ENCODE measurements at regions not wholly inside any gene's neighbourhood (a gene's known extent, or its start where the extent isn't known, plus 50 kb on each side); places are given as distances from the start of the nearest gene placed in this dataset.
"Not testable (repeated sequence)": the region's sequence is repeated elsewhere in the genome, so short reads cannot be mapped to it uniquely, and the experiment has no call there.

DNA sequence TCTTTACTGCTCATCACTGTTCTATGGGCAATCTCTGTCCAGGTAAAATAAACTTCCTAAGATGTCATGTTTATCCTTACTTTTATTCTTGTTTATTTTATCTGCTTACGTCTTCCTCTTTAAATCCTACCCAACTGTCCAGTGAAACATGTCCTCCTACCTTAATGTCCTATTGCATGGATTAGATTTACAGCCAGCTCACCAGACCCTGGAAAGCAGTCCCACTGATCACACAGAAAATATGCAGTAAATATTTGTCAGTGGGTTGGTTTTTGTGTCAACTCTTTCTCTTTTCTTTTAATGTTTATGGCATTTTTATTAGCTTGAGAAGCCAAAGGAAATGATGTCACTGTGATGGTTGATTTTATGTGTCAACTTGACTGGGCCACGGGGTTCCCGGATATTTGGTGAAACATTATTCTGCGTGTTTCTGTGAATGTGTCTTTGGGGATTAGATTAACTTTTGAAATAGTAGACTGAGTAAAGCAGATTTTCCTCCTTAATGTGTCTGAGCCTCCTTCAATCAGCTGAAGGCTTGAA, 258.3 kb downstream of the SRGAP2C start:
- DNase-seq (ENCODE audit: low read depth in 4 of 4, low spot score in 3 of 4): peak in 1 of 4 donors; percentile 10

DNA sequence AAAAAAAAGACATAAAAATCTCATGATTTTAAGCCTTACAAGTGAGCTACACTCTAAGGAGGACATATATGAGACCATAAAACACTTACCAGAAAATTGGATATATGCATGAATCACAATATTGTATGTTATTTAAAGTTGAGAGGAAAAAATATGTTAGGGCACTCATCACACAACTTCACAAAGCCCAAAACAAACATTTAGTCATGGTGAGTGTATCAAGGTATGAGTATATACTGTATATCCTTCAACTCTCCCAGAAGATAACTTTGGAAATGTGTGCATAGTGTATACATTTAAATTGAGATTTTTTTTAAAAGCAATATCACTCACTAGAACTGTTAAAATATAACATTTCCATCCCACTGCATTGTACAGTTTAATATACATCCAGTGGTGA, 259.3 kb downstream of the SRGAP2C start:
- no peak for DNase-seq (ENCODE audit: low read depth in 4 of 4, low spot score in 3 of 4)

DNA sequence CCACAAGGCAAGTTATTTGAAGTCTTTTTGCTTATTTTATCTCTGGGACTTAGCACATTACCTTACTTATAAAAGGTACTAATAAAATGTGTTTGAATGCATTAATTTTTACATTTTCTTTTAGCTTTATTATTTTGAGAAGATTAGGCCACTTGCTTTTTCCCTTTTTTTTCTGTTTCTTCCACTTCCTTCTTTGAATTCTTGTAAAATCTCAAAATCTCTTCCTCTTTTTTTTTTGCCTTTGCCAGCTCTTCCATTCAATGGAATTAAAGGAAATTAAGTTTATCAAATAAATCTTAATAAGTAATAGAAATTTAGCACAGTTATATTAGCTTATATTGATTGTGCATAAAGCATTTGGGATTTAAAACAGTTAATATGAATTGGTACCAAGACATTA, 260.9 kb downstream of the SRGAP2C start:
- DNase-seq (ENCODE audit: low read depth in 4 of 4, low spot score in 3 of 4): no peak

DNA sequence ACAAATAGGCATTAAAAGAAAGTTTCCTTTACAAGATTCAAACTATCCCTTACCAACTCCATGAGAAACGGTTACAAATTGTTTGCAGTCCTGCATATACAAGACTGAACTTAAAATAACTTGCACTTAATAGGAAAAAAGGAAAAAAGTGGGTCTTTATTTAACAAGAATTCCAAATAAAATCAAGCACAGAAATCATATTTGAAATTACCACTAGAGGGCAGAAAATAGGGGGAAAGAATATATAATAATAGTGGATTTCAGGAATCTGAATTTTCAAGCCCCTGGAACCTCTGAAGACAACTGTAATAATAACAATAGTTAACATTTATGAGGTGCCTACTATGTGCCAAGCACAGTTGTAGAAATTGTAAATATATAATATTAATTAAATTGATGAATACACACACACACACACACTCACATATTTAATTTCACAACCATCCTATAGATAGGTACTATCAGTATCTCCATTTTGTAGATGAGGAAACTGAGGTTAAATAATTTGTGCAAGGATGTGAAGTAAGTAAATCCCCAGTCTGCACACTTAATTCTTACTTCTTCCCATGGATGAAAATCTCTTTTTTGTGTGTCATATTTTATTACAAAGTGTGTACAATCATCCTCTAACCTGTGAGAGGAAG, 262.6 kb downstream of the SRGAP2C start:
- DNase-seq (ENCODE audit: low read depth in 4 of 4, low spot score in 3 of 4): not testable (repeated sequence)

DNA sequence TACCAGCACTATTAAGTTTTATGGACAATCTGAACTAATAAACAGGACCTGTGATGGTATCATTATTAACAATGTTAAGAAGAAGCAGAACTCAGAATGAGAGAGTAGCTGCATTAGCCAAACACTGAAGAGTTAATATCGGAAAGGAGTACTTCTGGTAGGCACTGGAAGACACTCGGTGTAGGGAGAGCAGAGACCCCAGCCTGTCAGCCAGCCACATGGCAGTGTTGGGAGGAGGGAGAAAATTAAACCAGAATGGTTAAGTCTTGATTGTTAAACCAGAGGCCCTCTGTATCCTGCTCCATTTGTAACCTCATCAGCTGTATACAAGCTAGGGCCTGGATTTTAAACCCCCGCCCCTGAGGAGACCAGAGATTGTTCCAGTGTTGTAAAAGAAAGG, 263.3 kb downstream of the SRGAP2C start:
- DNase-seq (ENCODE audit: low read depth in 4 of 4, low spot score in 3 of 4): not testable (repeated sequence)

DNA sequence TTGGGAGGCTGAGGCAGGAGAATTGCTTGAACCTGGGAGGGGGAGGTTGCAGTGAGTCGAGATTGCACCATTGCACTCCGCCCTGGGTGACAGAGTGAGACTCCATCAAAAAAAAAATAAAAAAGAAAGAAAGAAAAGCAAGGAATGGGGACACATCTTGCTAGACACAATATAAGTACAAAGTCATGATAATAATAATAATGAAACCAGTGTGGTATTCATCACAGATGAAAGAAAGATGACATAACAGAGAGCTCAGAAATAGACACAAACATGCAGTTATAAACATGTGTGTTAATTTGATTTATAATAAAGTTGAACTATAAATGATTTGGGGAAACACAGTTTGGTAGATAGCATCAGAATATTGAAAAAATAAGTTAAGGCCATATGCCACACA, 264.1 kb downstream of the SRGAP2C start:
- no peak for DNase-seq (ENCODE audit: low read depth in 4 of 4, low spot score in 3 of 4)

DNA sequence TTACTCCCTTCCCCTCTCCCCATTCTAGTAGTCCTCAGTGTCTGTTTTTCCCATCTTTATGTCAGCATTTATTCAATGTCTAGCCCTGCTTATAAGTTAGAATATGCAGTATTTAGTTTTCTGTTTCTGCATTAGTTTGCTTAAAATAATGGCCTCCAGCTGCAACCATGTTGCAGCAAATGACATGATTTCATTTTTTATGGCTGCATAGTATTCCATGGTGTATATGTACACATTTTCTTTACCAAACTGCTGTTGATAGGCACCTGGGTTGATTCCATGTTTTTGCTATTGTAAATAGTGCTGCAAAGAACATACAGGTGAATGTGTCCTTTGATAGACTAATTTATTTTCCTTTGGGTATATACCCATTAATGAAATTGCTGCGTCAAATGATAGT, 267.7 kb downstream of the SRGAP2C start:
- no peak for DNase-seq (ENCODE audit: low read depth in 4 of 4, low spot score in 3 of 4)

DNA sequence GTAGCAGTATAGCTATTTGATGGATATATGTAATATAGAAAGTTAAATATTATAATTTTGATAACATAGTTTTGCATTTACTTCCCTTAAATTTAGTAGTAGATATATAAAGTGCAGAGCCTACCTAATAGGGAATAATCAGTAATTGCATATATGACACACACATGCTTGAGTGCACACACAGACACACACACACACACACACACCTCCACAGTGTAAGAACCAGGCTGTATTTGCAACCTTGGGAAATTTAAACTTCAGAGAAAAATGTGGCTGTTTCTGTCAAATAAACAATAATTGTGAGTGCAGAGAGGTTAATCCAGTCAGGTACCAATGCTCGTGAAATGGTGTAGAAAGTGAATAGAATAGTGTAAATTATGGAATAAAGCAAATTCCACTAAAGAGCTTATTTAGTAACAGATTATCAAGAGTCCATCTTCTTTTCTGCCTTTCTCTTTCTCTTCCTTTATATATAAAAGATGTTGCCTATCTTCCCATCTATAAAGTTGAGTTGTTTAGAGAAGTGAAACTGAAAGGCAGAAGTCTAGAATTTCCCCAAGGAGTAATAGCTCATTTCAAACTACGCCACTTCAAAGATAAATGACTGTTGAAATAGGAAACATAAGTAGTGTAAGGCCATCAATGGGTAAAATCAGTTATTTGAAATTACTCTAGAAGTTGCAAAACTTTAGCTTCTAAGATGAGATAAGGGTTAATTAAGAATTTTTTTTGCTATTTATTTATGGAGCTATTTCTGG, 273.7 kb downstream of the SRGAP2C start:
- DNase-seq (ENCODE audit: low read depth in 4 of 4, low spot score in 3 of 4): no peak

DNA sequence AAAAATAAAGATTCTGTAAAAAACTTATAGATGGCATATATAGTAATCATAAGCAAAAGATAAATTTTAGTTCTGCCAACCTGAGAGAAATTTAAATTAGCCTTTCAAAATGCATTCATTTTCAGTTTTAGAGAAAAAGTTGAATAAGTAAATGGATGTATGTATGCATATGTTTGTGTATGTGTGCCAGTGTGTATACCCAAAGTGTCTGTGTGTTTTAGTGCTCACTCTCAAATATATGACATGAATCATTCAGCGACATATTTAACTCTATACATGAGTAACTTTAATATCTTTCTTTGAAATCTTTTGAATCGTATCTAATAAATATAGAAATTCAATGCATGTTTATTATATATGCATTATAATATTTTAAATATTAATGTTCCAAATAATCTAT, 274.5 kb downstream of the SRGAP2C start:
- DNase-seq (ENCODE audit: low read depth in 4 of 4, low spot score in 3 of 4): no peak

DNA sequence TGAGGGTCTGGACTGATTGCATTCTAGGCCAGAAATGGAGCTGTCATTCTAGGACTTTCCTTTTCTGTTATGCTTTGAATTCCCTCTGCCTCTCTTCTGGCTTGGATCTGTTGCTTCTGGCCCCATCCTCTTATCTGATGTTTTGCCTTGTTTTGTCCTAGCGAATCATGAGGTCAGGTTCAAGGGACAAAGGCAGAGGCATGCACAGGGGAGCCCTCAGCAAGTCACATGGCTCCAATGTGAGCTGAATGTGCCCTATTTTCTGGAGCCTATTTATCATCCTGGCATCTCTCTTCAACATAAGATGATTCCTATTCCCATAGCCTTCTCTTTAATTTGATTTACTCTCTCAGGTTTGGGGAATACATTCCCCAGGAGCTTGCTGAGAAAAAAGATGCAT, 284.6 kb downstream of the SRGAP2C start:
- DNase-seq (ENCODE audit: low read depth in 4 of 4, low spot score in 3 of 4): not testable (repeated sequence)

DNA sequence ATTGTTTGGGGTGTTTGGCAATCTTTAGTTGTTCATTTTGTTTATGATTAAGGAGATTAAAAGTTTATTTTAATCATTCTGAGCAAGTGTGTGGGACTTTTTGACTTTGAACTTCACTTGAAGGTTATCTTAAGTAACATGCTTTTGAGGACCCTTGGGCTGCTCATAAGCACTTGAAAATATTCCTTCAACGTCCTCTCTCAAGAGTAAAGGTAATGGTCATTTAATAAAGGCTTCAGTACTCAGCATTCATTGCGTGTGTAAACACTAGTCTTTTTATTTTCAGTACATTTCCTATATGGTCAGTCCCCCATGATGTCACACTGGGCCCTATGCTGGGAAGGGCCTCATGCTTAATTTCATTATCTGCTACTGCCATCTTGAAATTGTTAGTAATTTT, 285.6 kb downstream of the SRGAP2C start:
- DNase-seq (ENCODE audit: low read depth in 4 of 4, low spot score in 3 of 4): not testable (repeated sequence)

DNA sequence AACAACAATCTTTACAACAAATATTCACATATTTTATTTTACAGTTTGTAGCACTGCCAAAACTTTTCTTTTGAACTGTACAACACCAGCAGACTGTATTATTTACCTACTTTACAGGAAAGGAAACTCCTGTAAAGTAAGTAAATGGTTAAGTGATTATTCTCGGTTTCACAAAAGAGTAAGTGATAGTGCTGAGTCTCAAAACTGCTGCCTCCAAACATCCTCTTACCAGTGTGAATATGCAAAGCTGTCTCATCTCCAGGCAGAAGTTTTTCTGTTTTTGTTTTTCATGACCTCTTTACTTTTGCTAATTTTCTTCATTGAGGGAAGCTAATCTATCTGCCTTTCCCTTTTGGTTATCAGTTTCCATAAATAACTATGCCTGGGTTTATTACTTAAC, 286.7 kb downstream of the SRGAP2C start:
- no peak for DNase-seq (ENCODE audit: low read depth in 4 of 4, low spot score in 3 of 4)

DNA sequence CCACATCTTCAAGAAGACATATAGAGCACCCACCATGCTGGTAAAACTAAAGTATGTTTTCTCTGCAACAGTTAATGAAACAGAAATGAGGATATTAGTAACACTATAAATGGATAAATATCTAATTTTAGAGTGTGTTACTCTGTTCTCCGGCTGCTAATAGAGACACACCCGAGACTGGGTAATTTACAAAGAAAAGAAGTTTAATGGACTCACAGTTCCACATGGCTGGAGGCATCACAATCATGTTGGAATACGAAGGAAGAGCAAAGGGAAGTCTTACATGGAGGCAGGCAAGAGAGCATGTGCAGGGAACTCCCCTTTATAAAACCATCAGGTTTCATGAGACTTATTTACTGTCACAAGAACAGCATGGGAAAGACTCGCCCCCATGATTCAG, 287.2 kb downstream of the SRGAP2C start:
- DNase-seq (ENCODE audit: low read depth in 4 of 4, low spot score in 3 of 4): no peak

DNA sequence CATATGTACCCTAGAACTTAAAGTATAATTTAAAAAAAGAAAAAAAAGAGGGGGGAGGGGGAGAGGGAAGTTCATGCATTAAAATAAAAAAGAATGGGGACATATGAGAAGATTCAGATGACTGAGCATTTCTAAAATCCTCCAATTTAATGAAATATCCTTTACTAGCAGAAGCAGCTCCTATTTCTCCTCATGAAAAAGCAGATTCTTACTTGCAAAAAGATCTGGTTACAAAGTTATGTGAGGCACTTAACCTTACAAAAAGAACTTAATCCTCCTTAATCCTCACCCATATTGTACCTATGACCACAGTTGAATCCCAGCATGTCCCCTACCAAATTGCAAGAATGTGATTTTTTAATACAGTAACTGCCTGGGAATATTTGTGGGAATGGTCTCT, 298.5 kb downstream of the SRGAP2C start:
- DNase-seq (ENCODE audit: low read depth in 4 of 4, low spot score in 3 of 4): no peak

DNA sequence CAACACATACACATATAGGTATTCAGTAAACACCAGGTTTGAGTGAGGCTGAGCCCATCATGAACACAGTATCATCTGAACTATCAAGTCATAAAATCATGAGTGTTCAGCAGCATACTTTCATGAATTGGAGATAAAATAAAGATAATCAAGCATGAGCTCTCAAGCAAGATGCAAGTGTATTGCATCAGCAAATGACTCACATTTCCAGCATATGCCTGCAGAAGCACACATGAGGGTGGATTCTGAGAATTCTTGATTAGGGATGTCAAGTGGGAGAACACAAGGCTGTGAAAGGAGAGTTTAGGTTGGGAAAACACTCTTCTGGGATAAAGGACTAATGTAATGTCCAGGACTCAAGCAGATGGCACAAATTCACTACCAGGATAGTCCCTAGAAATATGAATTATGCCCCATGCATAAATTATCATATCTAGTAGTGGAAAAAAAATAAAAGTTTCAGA, 299.2 kb downstream of the SRGAP2C start:
- no peak for DNase-seq (ENCODE audit: low read depth in 4 of 4, low spot score in 3 of 4)

DNA sequence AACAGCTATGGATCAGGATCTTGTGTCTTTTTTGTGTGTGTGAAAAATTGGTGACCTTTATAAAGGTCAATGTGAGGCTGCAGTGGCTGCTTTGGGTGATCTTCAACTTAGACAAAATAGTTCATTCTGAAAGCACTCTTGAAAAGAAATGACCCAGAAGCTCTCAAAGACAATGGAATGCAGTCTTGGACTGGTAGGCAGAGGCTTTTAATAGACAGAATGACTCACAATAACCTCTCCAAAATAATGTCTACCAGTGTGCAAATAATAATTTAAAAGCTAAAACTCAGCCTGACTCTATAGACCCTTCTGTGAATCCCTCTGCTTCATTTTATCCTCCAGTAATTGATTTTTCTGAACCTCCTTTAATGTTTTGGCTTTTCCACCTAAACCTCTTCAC, 310.0 kb downstream of the SRGAP2C start:
- not testable (repeated sequence) for DNase-seq (ENCODE audit: low read depth in 4 of 4, low spot score in 3 of 4)

DNA sequence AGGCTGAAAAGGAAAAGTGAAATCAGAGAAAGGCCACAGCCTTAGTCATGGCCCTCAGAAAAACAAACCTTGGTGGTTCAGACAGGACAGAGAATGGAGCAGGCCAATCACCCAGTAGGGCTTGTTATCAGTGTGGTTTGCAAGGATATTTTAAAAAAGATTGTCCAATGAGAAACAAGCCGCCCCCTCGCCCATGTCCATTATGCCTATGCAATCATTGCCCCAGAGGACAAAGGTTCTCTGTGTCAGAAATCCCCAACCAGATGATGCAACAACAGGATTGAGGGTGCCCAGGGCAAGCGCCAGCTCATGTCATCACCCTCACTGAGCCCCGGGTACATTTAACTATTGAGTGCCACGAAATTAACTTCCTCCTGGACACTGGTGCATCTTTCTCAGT, 326.7 kb downstream of the SRGAP2C start:
- DNase-seq (ENCODE audit: low read depth in 4 of 4, low spot score in 3 of 4): not testable (repeated sequence)

DNA sequence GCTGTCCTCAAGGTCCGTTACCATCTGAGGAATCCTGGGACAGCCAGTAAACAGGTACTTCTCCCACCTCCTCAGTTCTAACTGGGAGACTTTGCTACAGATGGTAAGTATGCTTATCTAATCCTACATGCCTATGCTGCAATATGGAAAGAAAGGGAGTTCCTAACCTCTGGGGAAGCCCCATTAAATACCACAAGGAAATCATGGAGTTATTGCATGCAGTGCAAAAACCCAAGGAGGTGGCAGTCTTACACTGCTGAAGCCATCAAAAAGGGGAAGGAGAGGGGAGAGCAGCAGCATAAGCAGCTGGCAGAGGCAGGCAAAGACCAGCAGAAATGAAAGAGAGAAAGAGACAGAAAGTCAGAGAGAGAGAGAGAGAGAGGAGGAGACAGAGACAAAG, 327.1 kb downstream of the SRGAP2C start:
- not testable (repeated sequence) for DNase-seq (ENCODE audit: low read depth in 4 of 4, low spot score in 3 of 4)

DNA sequence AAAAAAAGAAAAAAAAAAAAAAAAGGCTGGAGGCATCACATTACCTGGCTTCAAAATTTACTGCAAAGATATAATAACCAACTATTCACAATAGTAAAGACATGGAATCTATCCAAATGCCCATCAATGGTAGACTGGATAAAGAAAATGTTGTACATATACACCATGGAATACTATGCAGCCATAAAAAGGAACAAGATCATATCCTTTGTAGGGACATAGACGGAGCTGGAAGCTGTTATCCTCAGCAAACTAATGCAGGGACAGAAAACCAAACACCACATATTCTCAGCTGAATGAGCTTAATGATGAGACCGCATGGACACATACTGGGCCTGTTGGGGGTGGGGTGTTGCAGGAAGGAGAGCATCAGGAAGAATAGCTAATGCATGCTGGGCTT, 330.5 kb downstream of the SRGAP2C start:
- no peak for DNase-seq (ENCODE audit: low read depth in 4 of 4, low spot score in 3 of 4)

DNA sequence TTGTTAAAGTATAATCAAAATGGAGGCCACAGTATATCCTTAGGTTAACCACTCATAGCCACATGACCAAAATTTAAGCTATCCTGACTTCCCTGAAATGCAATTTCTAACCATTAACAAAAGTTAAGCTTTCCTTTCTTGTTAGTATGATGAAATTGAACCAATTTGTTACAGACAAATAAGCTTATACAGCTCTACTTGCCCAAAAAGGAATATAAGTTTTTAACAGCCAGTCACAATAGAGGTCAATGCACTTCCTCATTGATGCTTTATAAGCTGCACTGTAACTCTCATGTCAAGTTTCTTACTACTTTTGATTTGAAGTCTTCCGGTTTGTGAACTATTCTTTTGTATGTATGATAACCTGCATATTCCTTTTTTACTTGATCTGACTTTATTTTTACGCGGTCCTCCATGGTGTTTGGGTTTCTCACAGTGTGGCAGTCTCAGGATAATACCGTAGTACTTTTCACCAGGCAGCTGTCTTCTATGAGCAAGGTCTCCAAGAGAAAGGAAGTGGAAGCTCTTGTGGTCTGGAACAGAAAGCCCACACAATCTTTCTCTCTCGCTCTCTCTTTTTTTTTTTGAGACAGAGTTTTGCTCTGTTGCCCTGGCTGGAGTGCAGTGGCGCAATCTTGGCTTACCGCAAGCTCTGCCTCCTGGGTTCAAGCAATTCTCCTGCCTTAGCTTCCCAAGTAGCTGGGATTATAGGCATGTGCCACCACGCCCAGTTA, 331.6 kb downstream of the SRGAP2C start:
- no peak for DNase-seq (ENCODE audit: low read depth in 4 of 4, low spot score in 3 of 4)

DNA sequence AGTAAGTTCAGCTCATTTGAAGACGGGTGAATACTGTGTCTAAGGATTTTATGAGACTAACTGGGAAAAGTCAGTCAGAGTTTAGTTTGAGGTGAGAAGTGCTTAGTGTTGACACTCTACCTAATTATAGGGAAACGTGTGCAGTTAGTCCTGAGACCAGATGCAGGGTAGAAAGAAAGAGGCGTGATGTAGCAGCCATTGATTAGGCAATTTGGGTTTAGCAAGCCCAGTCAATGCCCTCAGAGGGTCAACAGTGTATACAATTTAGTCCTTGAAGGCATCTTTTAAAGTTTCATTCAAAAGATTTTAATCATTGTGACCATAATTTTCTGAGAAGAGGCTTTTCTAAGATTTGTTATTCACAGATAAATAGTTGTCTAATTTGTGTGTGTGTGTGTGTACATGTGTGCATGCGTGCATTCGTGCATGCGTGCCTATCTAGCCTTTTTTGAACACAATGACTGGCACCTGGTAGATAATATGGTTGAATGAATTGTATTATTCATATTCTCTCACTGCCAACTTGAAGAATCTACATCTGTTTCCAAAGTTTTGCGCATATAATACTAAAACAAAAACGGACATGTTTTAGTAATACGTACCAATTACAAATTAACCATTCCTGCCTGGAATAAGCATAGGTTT, 332.9 kb downstream of the SRGAP2C start:
- DNase-seq (ENCODE audit: low read depth in 4 of 4, low spot score in 3 of 4): no peak

All from right renal pelvis (tissue), 4 donors.